ENCODE measurements at regions not wholly inside any gene's neighbourhood (a gene's known extent, or its start where the extent isn't known, plus 50 kb on each side); places are given as distances from the start of the nearest gene placed in this dataset.

GRCh38 chr5:125149110-125149509 is 402.7 kb upstream of the ZNF608 start:
- DNase-seq = no peak

- no peak for DNase-seq
Observed at GRCh38 chr5:125149527-125149926, 403.1 kb upstream of the ZNF608 start.

- DNase-seq = no peak
Observed at GRCh38 chr5:125150041-125150669, 403.7 kb upstream of the ZNF608 start.

GRCh38 chr5:125151150-125151900 is 404.9 kb upstream of the ZNF608 start:
- DNase-seq = no peak

- DNase-seq = no peak
Observed at GRCh38 chr5:125152044-125152443, 405.6 kb upstream of the ZNF608 start.

- DNase-seq = no peak
Observed at GRCh38 chr5:125152461-125153189, 406.2 kb upstream of the ZNF608 start.

- no peak for DNase-seq
Observed at GRCh38 chr5:125153231-125153630, 406.8 kb upstream of the ZNF608 start.

GRCh38 chr5:125154301-125155110 is 408.1 kb upstream of the ZNF608 start:
- DNase-seq = no peak

- no peak for DNase-seq
Observed at GRCh38 chr5:125160787-125161502, 414.5 kb upstream of the ZNF608 start.

- no peak for DNase-seq
Observed at GRCh38 chr5:125162714-125163113, 416.3 kb upstream of the ZNF608 start.

GRCh38 chr5:125169396-125169795 is 423.0 kb upstream of the ZNF608 start:
- no peak for DNase-seq

- DNase-seq = no peak
Observed at GRCh38 chr5:125171641-125172040, 425.2 kb upstream of the ZNF608 start.

- DNase-seq = no peak
Observed at GRCh38 chr5:125175348-125176004, 429.0 kb upstream of the ZNF608 start.

GRCh38 chr5:125176005-125176390 is 429.6 kb upstream of the ZNF608 start:
- DNase-seq = no peak

- no peak for DNase-seq
Observed at GRCh38 chr5:125177340-125177739, 430.9 kb upstream of the ZNF608 start.

- DNase-seq = no peak
Observed at GRCh38 chr5:125179612-125180011, 433.2 kb upstream of the ZNF608 start.

GRCh38 chr5:125180231-125180829 is 433.9 kb upstream of the ZNF608 start:
- DNase-seq = no peak

GRCh38 chr5:125181159-125181558 is 434.7 kb upstream of the ZNF608 start:
- no peak for DNase-seq

- no peak for DNase-seq
Observed at GRCh38 chr5:125181955-125182354, 435.5 kb upstream of the ZNF608 start.

- no peak for DNase-seq
Observed at GRCh38 chr5:125185740-125186139, 439.3 kb upstream of the ZNF608 start.

GRCh38 chr5:125186911-125187375 is 440.5 kb upstream of the ZNF608 start:
- DNase-seq = no peak
